ENCODE measurements at regions not wholly inside any gene's neighbourhood (a gene's known extent, or its start where the extent isn't known, plus 50 kb on each side); places are given as distances from the start of the nearest gene placed in this dataset.

DNA sequence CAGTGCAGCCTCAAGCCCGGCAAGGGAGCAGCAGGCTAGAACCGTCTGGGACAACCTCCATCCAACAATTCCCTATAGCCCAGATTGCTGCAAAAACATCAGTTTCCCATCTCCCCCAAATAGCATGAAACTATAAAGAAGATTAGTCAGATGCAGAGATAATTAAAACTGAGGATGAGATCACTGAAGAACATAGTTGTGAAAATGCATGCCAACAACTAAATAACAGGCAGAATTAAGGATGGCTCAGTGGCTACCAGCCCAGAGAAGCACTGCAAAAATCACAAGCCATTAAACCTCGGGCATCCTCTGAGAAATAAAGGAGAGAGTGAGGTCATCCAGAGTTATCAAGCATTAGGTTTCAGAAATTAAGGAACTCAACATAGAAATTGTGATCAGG lies 427.1 kb downstream of the TNS3 start:
- TF ChIP-seq, protein P1, sequence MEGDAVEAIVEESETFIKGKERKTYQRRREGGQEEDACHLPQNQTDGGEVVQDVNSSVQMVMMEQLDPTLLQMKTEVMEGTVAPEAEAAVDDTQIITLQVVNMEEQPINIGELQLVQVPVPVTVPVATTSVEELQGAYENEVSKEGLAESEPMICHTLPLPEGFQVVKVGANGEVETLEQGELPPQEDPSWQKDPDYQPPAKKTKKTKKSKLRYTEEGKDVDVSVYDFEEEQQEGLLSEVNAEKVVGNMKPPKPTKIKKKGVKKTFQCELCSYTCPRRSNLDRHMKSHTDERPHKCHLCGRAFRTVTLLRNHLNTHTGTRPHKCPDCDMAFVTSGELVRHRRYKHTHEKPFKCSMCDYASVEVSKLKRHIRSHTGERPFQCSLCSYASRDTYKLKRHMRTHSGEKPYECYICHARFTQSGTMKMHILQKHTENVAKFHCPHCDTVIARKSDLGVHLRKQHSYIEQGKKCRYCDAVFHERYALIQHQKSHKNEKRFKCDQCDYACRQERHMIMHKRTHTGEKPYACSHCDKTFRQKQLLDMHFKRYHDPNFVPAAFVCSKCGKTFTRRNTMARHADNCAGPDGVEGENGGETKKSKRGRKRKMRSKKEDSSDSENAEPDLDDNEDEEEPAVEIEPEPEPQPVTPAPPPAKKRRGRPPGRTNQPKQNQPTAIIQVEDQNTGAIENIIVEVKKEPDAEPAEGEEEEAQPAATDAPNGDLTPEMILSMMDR (IDR thresholded peaks at IDR 0.05; ENCODE audit: insufficient read depth, missing control alignments), result no peak
- no peak for FAIRE-seq
- DNase-seq (ENCODE audit: insufficient read length, low spot score), result no peak

DNA sequence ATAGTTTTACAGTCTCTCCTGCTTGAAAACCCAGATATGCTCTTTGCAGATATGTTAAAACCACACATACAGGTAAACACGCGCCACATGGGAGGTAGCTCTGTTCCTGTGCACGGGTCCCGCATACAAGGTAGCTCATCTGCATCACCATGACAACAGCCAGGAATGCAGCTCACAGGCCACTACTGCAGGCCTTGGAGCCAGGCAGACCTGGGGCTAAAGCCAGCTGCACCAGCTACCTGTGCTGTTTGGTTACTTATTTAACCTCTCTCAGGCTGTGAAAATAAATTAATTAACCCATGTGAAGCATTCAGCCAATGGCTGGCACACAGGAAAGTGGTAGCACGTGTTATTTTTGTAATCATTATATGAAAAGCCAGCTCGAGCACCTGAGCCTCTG lies 428.3 kb downstream of the TNS3 start:
- DNase-seq (ENCODE audit: insufficient read length, low spot score), result no peak
- TF ChIP-seq, protein P1 (IDR thresholded peaks at IDR 0.05; ENCODE audit: insufficient read depth, missing control alignments), result no peak
- no peak for FAIRE-seq

DNA sequence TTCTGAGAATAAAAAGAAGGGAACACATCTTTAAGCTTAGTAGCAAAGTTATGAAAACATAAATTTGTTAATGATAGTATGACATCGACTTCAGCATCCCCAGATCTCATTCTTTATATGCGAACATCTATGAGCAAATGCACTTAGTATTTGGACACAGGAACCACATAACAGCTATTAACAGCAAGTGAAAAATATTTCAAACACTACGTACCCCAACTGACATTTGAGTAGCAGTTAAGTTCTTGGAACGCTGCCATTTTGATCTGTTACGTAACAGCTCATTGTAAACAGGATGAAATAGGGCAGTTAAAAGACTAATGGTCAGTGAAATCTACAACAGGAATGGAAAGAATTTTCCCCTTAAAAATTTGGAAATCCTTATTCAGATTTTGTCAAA lies 428.9 kb downstream of the TNS3 start:
- FAIRE-seq, result no peak
- TF ChIP-seq, protein P1 (IDR thresholded peaks at IDR 0.05; ENCODE audit: insufficient read depth, missing control alignments), result no peak
- no peak for DNase-seq (ENCODE audit: insufficient read length, low spot score)

DNA sequence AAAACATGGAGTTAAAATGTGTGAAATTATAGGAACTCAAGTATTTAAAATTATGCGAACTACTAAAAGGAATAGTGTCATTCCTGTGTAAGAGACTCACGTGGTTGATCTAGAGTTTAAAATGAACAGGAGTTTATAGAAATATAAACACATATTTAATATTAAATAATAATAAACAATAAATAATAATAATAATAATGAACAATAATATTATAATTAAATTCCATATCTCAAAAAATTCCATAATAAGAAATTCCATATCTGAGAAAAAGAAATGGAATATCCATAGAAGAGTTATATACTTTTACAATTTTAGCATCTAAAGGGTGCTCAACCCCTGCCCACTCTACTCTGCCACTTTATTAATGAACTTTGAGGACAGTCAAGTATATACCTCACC lies 429.6 kb downstream of the TNS3 start:
- no peak for DNase-seq (ENCODE audit: insufficient read length, low spot score)
- TF ChIP-seq, protein P1 (IDR thresholded peaks at IDR 0.05; ENCODE audit: insufficient read depth, missing control alignments), result no peak
- no peak for FAIRE-seq

DNA sequence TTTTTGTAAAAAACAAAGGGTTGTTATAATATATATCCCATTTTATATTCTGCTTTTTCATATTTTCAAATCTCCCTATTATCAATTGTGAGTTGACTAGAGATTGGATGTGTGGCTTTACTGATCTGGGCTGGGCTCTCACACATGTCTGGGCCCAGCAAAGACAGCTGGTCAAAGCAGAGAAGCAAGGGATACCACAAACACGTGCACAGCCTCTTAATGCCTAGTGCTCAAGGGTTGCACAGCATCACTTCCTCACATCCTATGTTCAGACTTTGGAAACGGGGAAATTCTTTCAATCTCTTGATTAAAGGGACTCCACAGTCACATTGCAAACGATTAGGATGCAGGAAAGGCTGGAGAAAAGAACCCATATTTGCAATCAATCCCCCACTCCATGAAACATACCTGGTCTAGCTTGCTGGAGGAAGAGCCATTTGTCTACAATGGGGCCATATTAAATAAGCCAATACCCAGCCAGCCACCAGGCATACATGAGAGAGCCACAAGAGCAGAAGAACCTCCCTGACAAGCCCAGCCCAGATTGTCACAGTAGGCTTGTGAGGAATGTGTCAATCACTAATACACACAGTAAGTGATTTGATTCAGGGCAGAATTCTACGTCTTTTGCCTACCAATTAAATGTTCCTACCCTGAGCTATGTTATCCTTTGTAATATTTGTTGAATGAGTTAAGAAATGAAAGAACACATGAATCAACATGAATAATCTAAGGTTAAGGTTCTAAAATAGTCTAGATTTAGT lies 431.2 kb downstream of the TNS3 start:
- no peak for FAIRE-seq
- TF ChIP-seq, protein P1 (IDR thresholded peaks at IDR 0.05; ENCODE audit: insufficient read depth, missing control alignments), result no peak

DNA sequence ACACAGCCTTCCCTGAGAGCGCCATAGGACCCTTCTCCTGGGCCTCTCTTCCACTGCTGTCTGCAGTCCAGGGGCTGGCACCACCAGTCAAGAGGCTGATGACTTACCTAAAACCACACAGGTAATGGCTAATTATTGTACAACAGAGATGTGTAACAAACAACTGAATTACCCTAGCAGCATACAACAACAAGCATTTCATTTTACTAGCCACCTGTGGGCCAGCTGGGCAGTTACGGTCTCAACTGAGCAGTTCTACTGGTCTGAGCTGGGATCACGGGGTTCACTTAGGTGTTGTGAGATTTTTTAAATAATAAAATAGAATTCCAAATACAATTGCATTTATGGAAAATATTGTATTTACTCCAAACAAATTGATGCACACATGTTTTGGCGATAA lies 431.9 kb downstream of the TNS3 start:
- DNase-seq (ENCODE audit: insufficient read length, low spot score) (no peak), FAIRE-seq (no peak)
- TF ChIP-seq, protein P1 (IDR thresholded peaks at IDR 0.05; ENCODE audit: insufficient read depth, missing control alignments), result no peak

More for the DNA sequence above, 431.2 kb downstream of the TNS3 start:
- no peak for DNase-seq (ENCODE audit: insufficient read length, low spot score)

DNA sequence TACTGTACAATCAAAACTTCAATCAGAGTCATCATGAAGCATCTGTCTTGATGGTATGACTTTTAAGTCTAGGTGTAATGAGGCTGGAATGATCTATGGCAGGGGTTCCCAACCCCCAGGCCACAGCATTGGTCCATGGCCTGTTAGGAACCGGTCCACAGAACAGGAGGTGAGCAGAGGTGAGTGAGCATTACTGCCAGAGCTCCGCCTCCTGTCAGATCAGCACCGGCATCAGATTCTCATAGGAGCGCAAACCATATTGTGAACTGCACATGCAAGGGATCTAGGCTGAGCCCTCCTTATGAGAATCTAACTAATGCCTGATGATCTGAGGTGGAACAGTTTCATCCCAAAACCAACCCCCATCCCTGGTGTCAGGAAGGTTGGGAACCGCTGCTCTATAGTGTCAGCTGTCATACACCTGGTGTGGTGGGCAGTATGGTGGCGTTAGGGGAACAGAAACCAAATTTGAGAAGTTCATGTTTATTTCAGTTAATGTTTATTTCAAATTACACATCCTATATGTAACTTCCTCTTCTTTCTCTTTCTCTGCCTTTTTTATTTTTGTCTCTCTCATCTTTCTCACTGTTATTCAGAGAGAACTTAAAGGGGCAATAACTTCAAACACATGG lies 432.6 kb downstream of the TNS3 start:
- TF ChIP-seq, protein P1 (IDR thresholded peaks at IDR 0.05; ENCODE audit: insufficient read depth, missing control alignments), result no peak
- FAIRE-seq, result no peak
- DNase-seq (ENCODE audit: insufficient read length, low spot score), result no peak
